ENCODE measurements at regions not wholly inside any gene's neighbourhood (a gene's known extent, or its start where the extent isn't known, plus 50 kb on each side); places are given as distances from the start of the nearest gene placed in this dataset.
"Not testable (repeated sequence)": the region's sequence is repeated elsewhere in the genome, so short reads cannot be mapped to it uniquely, and the experiment has no call there.

GRCh38 chr17:73855720-73856333 is 211.6 kb upstream of the SDK2 start:
- no peak for DNase-seq (ENCODE audit: extremely low spot score)
- TF ChIP-seq TARDBP (IDR thresholded peaks at IDR 0.05) (no peak), LEF1 (IDR thresholded peaks at IDR 0.05; ENCODE audit: borderline replicate concordance) (no peak), FOXA1 (IDR thresholded peaks at IDR 0.05) (no peak), CTBP1 (IDR thresholded peaks at IDR 0.05; ENCODE audit: borderline replicate concordance) (no peak), NFRKB (IDR thresholded peaks at IDR 0.05) (no peak), ZNF384 (IDR thresholded peaks at IDR 0.05) (no peak), FOXK2 (IDR thresholded peaks at IDR 0.05) (no peak), PKNOX1 (IDR thresholded peaks at IDR 0.05) (no peak), ELF4 (IDR thresholded peaks at IDR 0.05) (no peak), L3MBTL2 (conservative IDR thresholded peaks at IDR 0.05) (no peak), SP1 (IDR thresholded peaks at IDR 0.05) (no peak), ARNT (IDR thresholded peaks at IDR 0.05) (no peak), BHLHE40 (IDR thresholded peaks at IDR 0.05; ENCODE audit: borderline replicate concordance) (no peak), HDGF (IDR thresholded peaks at IDR 0.05; ENCODE audit: borderline replicate concordance) (no peak), FOXM1 (IDR thresholded peaks at IDR 0.05; ENCODE audit: borderline replicate concordance) (no peak), SUZ12 (IDR thresholded peaks at IDR 0.05) (no peak)
- CTCF ChIA-PET: no interaction called here
- POLR2A ChIA-PET: no interaction called here

- POLR2A ChIA-PET: no interaction called here
- TF ChIP-seq ELF4 (IDR thresholded peaks at IDR 0.05) (no peak), FOXM1 (IDR thresholded peaks at IDR 0.05; ENCODE audit: borderline replicate concordance) (no peak), PKNOX1 (IDR thresholded peaks at IDR 0.05) (no peak), SP1 (IDR thresholded peaks at IDR 0.05) (no peak), ARNT (IDR thresholded peaks at IDR 0.05) (no peak), ZNF384 (IDR thresholded peaks at IDR 0.05) (no peak), L3MBTL2 (conservative IDR thresholded peaks at IDR 0.05) (no peak), FOXA1 (IDR thresholded peaks at IDR 0.05) (no peak), NFRKB (IDR thresholded peaks at IDR 0.05) (no peak), CTBP1 (IDR thresholded peaks at IDR 0.05; ENCODE audit: borderline replicate concordance) (no peak), SUZ12 (IDR thresholded peaks at IDR 0.05) (no peak), BHLHE40 (IDR thresholded peaks at IDR 0.05; ENCODE audit: borderline replicate concordance) (no peak), HDGF (IDR thresholded peaks at IDR 0.05; ENCODE audit: borderline replicate concordance) (no peak), LEF1 (IDR thresholded peaks at IDR 0.05; ENCODE audit: borderline replicate concordance) (no peak), TARDBP (IDR thresholded peaks at IDR 0.05) (no peak), FOXK2 (IDR thresholded peaks at IDR 0.05) (no peak)
- no peak for DNase-seq (ENCODE audit: extremely low spot score)
- CTCF ChIA-PET: no interaction called here
Observed at GRCh38 chr17:73856556-73856955, 212.3 kb upstream of the SDK2 start.

GRCh38 chr17:73859439-73860008 is 215.3 kb upstream of the SDK2 start:
- DNase-seq (ENCODE audit: extremely low spot score); POLR2A ChIA-PET; CTCF ChIA-PET: not testable (repeated sequence)

GRCh38 chr17:73861543-73861942 is 217.3 kb upstream of the SDK2 start:
- POLR2A ChIA-PET: no interaction called here
- DNase-seq (ENCODE audit: extremely low spot score): no peak
- CTCF ChIA-PET: no interaction called here
- no peak for TF ChIP-seq FOXM1 (IDR thresholded peaks at IDR 0.05; ENCODE audit: borderline replicate concordance)
- TF ChIP-seq L3MBTL2 (conservative IDR thresholded peaks at IDR 0.05): no peak
- no peak for TF ChIP-seq FOXA1 (IDR thresholded peaks at IDR 0.05)
- TF ChIP-seq FOXK2 (IDR thresholded peaks at IDR 0.05): no peak
- no peak for TF ChIP-seq ELF4 (IDR thresholded peaks at IDR 0.05)
- TF ChIP-seq PKNOX1 (IDR thresholded peaks at IDR 0.05): no peak
- TF ChIP-seq HDGF (IDR thresholded peaks at IDR 0.05; ENCODE audit: borderline replicate concordance): no peak
- no peak for TF ChIP-seq BHLHE40 (IDR thresholded peaks at IDR 0.05; ENCODE audit: borderline replicate concordance)
- no peak for TF ChIP-seq NFRKB (IDR thresholded peaks at IDR 0.05)
- no peak for TF ChIP-seq TARDBP (IDR thresholded peaks at IDR 0.05)
- TF ChIP-seq CTBP1 (IDR thresholded peaks at IDR 0.05; ENCODE audit: borderline replicate concordance): no peak

GRCh38 chr17:73863761-73864535 is 219.7 kb upstream of the SDK2 start:
- ChIA-PET POLR2A (no interaction called here), CTCF (no interaction called here)
- TF ChIP-seq FOXA1 (IDR thresholded peaks at IDR 0.05) (no peak), SUZ12 (IDR thresholded peaks at IDR 0.05) (no peak), SP1 (IDR thresholded peaks at IDR 0.05) (no peak), CTBP1 (IDR thresholded peaks at IDR 0.05; ENCODE audit: borderline replicate concordance) (no peak), ELF4 (IDR thresholded peaks at IDR 0.05) (no peak), L3MBTL2 (conservative IDR thresholded peaks at IDR 0.05) (no peak), LEF1 (IDR thresholded peaks at IDR 0.05; ENCODE audit: borderline replicate concordance) (no peak)
- DNase-seq (ENCODE audit: extremely low spot score): no peak

- ChIA-PET CTCF (no interaction called here), POLR2A (no interaction called here)
- TF ChIP-seq FOXK2 (IDR thresholded peaks at IDR 0.05): no peak
- no peak for TF ChIP-seq BHLHE40 (IDR thresholded peaks at IDR 0.05; ENCODE audit: borderline replicate concordance)
- TF ChIP-seq ELF4 (IDR thresholded peaks at IDR 0.05): no peak
- TF ChIP-seq SUZ12 (IDR thresholded peaks at IDR 0.05): no peak
- TF ChIP-seq ARNT (IDR thresholded peaks at IDR 0.05): no peak
- no peak for TF ChIP-seq ZNF384 (IDR thresholded peaks at IDR 0.05)
- TF ChIP-seq NFRKB (IDR thresholded peaks at IDR 0.05): no peak
- no peak for TF ChIP-seq SP1 (IDR thresholded peaks at IDR 0.05)
- no peak for TF ChIP-seq FOXA1 (IDR thresholded peaks at IDR 0.05)
- no peak for TF ChIP-seq TARDBP (IDR thresholded peaks at IDR 0.05)
- no peak for TF ChIP-seq PKNOX1 (IDR thresholded peaks at IDR 0.05)
- TF ChIP-seq L3MBTL2 (conservative IDR thresholded peaks at IDR 0.05): no peak
- TF ChIP-seq LEF1 (IDR thresholded peaks at IDR 0.05; ENCODE audit: borderline replicate concordance): no peak
- TF ChIP-seq HDGF (IDR thresholded peaks at IDR 0.05; ENCODE audit: borderline replicate concordance): no peak
- TF ChIP-seq CTBP1 (IDR thresholded peaks at IDR 0.05; ENCODE audit: borderline replicate concordance): no peak
- TF ChIP-seq FOXM1 (IDR thresholded peaks at IDR 0.05; ENCODE audit: borderline replicate concordance): no peak
- no peak for DNase-seq (ENCODE audit: extremely low spot score)
Observed at GRCh38 chr17:73865831-73866230, 221.6 kb upstream of the SDK2 start.

All from HEK293T (cell line).